ENCODE measurements at regions not wholly inside any gene's neighbourhood (a gene's known extent, or its start where the extent isn't known, plus 50 kb on each side); places are given as distances from the start of the nearest gene placed in this dataset.

GRCh38 chr11:81673001-81673400 is 1060.7 kb downstream of the FAM181B start:
- no TSS peak for BruUV-seq (replicated peaks)

GRCh38 chr11:81669935-81670543 is 1063.6 kb downstream of the FAM181B start:
- no peak for TF ChIP-seq POLR2AphosphoS5 (IDR thresholded peaks at IDR 0.05; ENCODE audit: low read depth, low read length)
- no peak for TF ChIP-seq SIN3A (IDR thresholded peaks at IDR 0.05; ENCODE audit: borderline replicate concordance, insufficient read depth, low read depth, low read length)
- TF ChIP-seq TCF7L2 (IDR thresholded peaks at IDR 0.05; ENCODE audit: low read depth, low read length): no peak
- TF ChIP-seq CTCF (IDR thresholded peaks at IDR 0.05): no peak
- TF ChIP-seq REST (IDR thresholded peaks at IDR 0.05; ENCODE audit: insufficient read depth in 1 of 2, low read depth in 2 of 2, low read length in 1 of 2): no peak
- no peaks in the 10 kb centered on the region for H3K36me3 ChIP-seq (ENCODE audit: control insufficient read depth, insufficient read depth, low read length)
- ChIA-PET POLR2A (no interaction called here), CTCF (no interaction called here)
- ATAC-seq (no peak), DNase-seq (ENCODE audit: low read depth, low spot score) (no peak)
- in situ Hi-C loops (cut with HindIII; ENCODE audit: low pct_unique_long_range_greater_than_20kb, low sequenced_read_pairs): no loop called here
- H3K27ac ChIP-seq (ENCODE audit: low read length): no peak overlapping the region
- H3K4me3 ChIP-seq (ENCODE audit: low read depth in 2 of 2, low read length in 2 of 2): no peak overlapping the region
- BruUV-seq (replicated peaks): no TSS peak
- intact Hi-C loops (cut with micrococcal nuclease; ENCODE audit: unreplicated experiment): no loop called here
- peaks cover 6% of the 10 kb centered on the region; the same call in 1 of the 2 replicates for H3K9me3 ChIP-seq (ENCODE audit: control insufficient read depth, insufficient read depth, low read depth, low read length)
- H3K27me3 ChIP-seq (ENCODE audit: control insufficient read depth, insufficient read depth, low read length): no peaks in the 10 kb centered on the region
- H3K4me1 ChIP-seq (ENCODE audit: control insufficient read depth, insufficient read depth, low read length): no peaks in the 10 kb centered on the region

More at GRCh38 chr11:81673001-81673400, 1060.7 kb downstream of the FAM181B start:
- in situ Hi-C loops (cut with HindIII; ENCODE audit: low pct_unique_long_range_greater_than_20kb, low sequenced_read_pairs) (no loop called here), intact Hi-C loops (cut with micrococcal nuclease; ENCODE audit: unreplicated experiment) (no loop called here)
- POLR2A ChIA-PET: no interaction called here
- Histone ChIP-seq H3K36me3 (ENCODE audit: control insufficient read depth, insufficient read depth, low read length) (no peaks in the 10 kb centered on the region), H3K27ac (ENCODE audit: low read length) (no peak overlapping the region), H3K27me3 (ENCODE audit: control insufficient read depth, insufficient read depth, low read length) (no peaks in the 10 kb centered on the region), H3K4me1 (ENCODE audit: control insufficient read depth, insufficient read depth, low read length) (no peaks in the 10 kb centered on the region), H3K4me3 (ENCODE audit: low read depth in 2 of 2, low read length in 2 of 2) (no peak overlapping the region), H3K9me3 (ENCODE audit: control insufficient read depth, insufficient read depth, low read depth, low read length) (peaks cover 6% of the 10 kb centered on the region; the same call in 1 of the 2 replicates)
- ATAC-seq (no peak), DNase-seq (ENCODE audit: low read depth, low spot score) (no peak)
- TF ChIP-seq SIN3A (IDR thresholded peaks at IDR 0.05; ENCODE audit: borderline replicate concordance, insufficient read depth, low read depth, low read length) (no peak), POLR2AphosphoS5 (IDR thresholded peaks at IDR 0.05; ENCODE audit: low read depth, low read length) (no peak), REST (IDR thresholded peaks at IDR 0.05; ENCODE audit: insufficient read depth in 1 of 2, low read depth in 2 of 2, low read length in 1 of 2) (no peak), TCF7L2 (IDR thresholded peaks at IDR 0.05; ENCODE audit: low read depth, low read length) (no peak), CTCF (IDR thresholded peaks at IDR 0.05) (no peak)
- CTCF ChIA-PET: no interaction called here

All from Panc1 (cell line).